ENCODE measurements at regions not wholly inside any gene's neighbourhood (a gene's known extent, or its start where the extent isn't known, plus 50 kb on each side); places are given as distances from the start of the nearest gene placed in this dataset.

DNA sequence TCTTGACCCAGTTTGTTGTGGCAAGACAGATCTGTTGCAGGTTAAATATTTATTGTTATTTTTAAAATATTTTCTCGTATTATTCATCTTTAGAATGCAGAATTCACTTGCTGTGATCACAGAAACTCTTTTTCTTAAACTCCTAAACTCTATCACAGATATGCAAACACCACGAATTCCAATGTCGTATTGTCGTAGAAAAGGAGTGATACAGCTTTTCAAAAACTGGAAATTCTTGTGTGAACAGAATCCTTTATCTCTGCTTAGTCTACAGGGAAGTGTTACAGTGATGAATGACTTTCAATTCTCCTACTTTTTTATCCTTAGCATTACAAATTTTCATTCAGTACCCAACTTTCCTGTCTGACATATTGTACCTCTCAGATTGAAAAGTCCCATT lies 1329.5 kb upstream of the B3GALT2 start:
- CTCF ChIA-PET, result no interaction called here
- Mint-ChIP-seq H3K4me3 (no peak overlapping the region), H3K27ac (no peak overlapping the region), H3K36me3 (ENCODE audit: low read depth) (no peaks in the 10 kb centered on the region), H3K4me1 (ENCODE audit: low read depth) (no peaks in the 10 kb centered on the region), H3K9me3 (peaks cover 6% of the 10 kb centered on the region), H3K27me3 (ENCODE audit: low read depth) (no peaks in the 10 kb centered on the region)
- intact Hi-C loops (cut with micrococcal nuclease), result no loop called here
- no peak for DNase-seq

- CTCF ChIA-PET, result no interaction called here
- Mint-ChIP-seq H3K4me3 (no peak overlapping the region), H3K27ac (no peak overlapping the region), H3K4me1 (ENCODE audit: low read depth) (no peaks in the 10 kb centered on the region), H3K36me3 (ENCODE audit: low read depth) (no peaks in the 10 kb centered on the region), H3K9me3 (peaks cover 11% of the 10 kb centered on the region), H3K27me3 (ENCODE audit: low read depth) (peaks cover 1% of the 10 kb centered on the region)
- DNase-seq, result no peak
- intact Hi-C loops (cut with micrococcal nuclease), result no loop called here
Measured at GRCh38 chr1:194512957-194513356, 1326.5 kb upstream of the B3GALT2 start.

GRCh38 chr1:194512345-194512744 lies 1325.9 kb upstream of the B3GALT2 start:
- no peak for DNase-seq
- Mint-ChIP-seq H3K36me3 (ENCODE audit: low read depth) (no peaks in the 10 kb centered on the region), H3K27ac (no peak overlapping the region), H3K4me3 (no peak overlapping the region), H3K27me3 (ENCODE audit: low read depth) (peaks cover 1% of the 10 kb centered on the region), H3K9me3 (peaks cover 11% of the 10 kb centered on the region), H3K4me1 (ENCODE audit: low read depth) (no peaks in the 10 kb centered on the region)
- intact Hi-C loops (cut with micrococcal nuclease), result no loop called here
- CTCF ChIA-PET, result no interaction called here

DNA sequence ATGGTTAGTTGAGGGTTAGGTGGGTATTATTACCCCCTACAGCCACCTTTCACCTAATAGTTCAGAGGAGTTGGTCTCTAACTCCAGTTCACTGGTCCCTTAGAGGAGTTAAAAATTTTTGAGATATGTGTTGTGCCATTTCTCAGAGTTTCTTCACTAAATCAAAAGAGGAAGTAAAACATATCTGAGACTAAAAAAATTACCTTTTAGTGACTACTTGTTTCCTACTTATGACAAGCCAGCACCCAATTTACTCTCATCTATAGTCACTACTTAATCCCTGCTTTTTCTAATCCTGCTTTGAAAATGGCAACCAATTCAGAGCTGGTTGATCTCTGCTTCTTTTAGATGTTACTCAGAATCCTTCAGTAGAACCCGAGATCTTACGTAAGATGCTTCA lies 1316.8 kb upstream of the B3GALT2 start:
- CTCF ChIA-PET, result no interaction called here
- H3K4me3 Mint-ChIP-seq, result no peak overlapping the region
- H3K4me1 Mint-ChIP-seq (ENCODE audit: low read depth), result no peaks in the 10 kb centered on the region
- no peak overlapping the region for H3K27ac Mint-ChIP-seq
- no peaks in the 10 kb centered on the region for H3K27me3 Mint-ChIP-seq (ENCODE audit: low read depth)
- no peaks in the 10 kb centered on the region for H3K36me3 Mint-ChIP-seq (ENCODE audit: low read depth)
- H3K9me3 Mint-ChIP-seq, result no peaks in the 10 kb centered on the region
- DNase-seq, result no peak
- intact Hi-C loops (cut with micrococcal nuclease), result no loop called here

- H3K27me3 Mint-ChIP-seq (ENCODE audit: low read depth), result no peaks in the 10 kb centered on the region
- no peaks in the 10 kb centered on the region for H3K4me1 Mint-ChIP-seq (ENCODE audit: low read depth)
- no peak overlapping the region for H3K27ac Mint-ChIP-seq
- H3K4me3 Mint-ChIP-seq, result no peak overlapping the region
- intact Hi-C loops (cut with micrococcal nuclease), result no loop called here
- no peak for DNase-seq
- H3K9me3 Mint-ChIP-seq, result peaks cover 10% of the 10 kb centered on the region
- no peaks in the 10 kb centered on the region for H3K36me3 Mint-ChIP-seq (ENCODE audit: low read depth)
- CTCF ChIA-PET, result no interaction called here
Measured at GRCh38 chr1:194495434-194495833, 1309.0 kb upstream of the B3GALT2 start.

DNA sequence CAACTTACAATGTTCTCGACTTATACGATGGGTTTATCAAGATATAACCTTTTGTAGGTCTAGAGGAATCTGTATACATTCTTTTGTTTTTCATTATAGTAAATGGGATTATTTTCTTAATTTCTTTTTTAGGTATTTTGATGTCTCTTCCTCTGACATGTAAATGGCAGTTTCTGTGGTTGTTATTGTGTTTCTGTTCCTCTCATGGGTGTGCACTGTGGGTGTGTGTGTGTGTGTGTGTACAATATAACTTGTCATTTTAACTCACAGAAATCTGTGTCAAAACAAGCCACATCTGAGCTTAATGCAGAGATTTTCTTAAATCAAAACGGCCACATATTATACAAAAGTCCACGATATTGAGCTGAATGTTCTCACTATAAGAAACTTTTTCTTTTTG lies 1300.8 kb upstream of the B3GALT2 start:
- intact Hi-C loops (cut with micrococcal nuclease), result no loop called here
- Mint-ChIP-seq H3K4me3 (no peak overlapping the region), H3K27me3 (ENCODE audit: low read depth) (no peaks in the 10 kb centered on the region), H3K4me1 (ENCODE audit: low read depth) (no peaks in the 10 kb centered on the region), H3K36me3 (ENCODE audit: low read depth) (no peaks in the 10 kb centered on the region), H3K27ac (no peak overlapping the region), H3K9me3 (no peaks in the 10 kb centered on the region)
- CTCF ChIA-PET, result no interaction called here
- DNase-seq, result no peak

DNA sequence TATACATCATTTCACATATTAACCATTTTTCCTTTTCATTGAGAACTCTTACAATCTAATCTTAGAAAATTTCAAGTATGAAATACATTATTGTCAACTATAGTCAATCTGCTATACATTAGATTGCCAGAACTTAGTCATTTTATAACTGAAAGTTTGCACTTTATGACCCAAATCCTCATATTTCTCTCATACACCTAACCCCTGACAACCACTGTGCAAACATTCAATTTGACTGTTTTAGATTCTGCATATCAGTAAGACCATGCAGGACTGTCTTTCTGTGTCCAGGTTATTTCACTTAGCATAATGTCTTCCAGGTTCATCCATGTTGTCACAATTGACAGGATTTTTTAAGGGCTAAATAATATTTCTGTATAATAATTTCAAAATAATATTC lies 1299.0 kb upstream of the B3GALT2 start:
- CTCF ChIA-PET, result no interaction called here
- H3K36me3 Mint-ChIP-seq (ENCODE audit: low read depth), result no peaks in the 10 kb centered on the region
- H3K27ac Mint-ChIP-seq, result no peak overlapping the region
- H3K9me3 Mint-ChIP-seq, result no peaks in the 10 kb centered on the region
- H3K4me1 Mint-ChIP-seq (ENCODE audit: low read depth), result no peaks in the 10 kb centered on the region
- no peaks in the 10 kb centered on the region for H3K27me3 Mint-ChIP-seq (ENCODE audit: low read depth)
- H3K4me3 Mint-ChIP-seq, result no peak overlapping the region
- intact Hi-C loops (cut with micrococcal nuclease), result no loop called here
- DNase-seq, result no peak

DNA sequence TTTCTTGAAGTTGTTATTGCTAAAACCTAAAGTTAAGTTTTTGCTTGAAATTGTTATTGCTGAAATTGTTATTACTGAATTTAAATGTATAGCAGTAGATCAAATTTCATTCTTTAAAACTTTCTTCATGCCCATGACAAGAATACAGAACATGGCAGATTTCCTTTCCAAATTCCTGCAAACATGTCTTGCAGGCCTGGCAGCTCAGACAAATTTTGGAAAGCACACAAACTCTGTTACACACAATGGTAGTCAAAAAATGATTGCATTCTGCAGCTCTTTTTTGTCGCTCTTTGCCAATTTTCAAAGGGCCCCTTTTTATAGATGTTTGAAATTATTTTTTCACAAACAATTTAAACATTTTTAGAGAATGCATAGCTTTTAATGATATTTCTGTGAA lies 1292.3 kb upstream of the B3GALT2 start:
- Mint-ChIP-seq H3K4me1 (ENCODE audit: low read depth) (no peaks in the 10 kb centered on the region), H3K27me3 (ENCODE audit: low read depth) (no peaks in the 10 kb centered on the region), H3K9me3 (no peaks in the 10 kb centered on the region), H3K4me3 (no peak overlapping the region), H3K27ac (no peak overlapping the region), H3K36me3 (ENCODE audit: low read depth) (no peaks in the 10 kb centered on the region)
- no peak for DNase-seq
- intact Hi-C loops (cut with micrococcal nuclease), result no loop called here
- CTCF ChIA-PET, result no interaction called here

DNA sequence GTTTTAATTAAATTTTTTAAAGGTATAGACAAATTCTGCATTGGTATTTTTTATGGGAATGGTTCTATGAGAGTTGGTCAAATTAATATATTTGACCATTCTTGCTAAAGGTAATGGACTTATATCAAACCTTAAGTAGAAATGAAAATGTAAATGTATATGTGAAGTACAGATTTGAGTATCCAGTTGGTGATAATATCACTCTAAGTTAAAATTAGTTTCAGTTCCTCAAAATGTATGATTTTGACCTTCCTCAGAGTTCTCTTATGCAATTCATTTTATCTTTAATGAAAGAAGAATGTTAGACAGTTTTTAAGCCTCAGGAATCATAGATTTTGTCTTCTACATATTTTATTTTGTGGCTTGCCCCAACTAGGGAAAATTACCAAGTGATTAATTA lies 1291.5 kb upstream of the B3GALT2 start:
- DNase-seq, result no peak
- Mint-ChIP-seq H3K9me3 (no peaks in the 10 kb centered on the region), H3K4me3 (no peak overlapping the region), H3K4me1 (ENCODE audit: low read depth) (no peaks in the 10 kb centered on the region), H3K36me3 (ENCODE audit: low read depth) (no peaks in the 10 kb centered on the region), H3K27ac (no peak overlapping the region), H3K27me3 (ENCODE audit: low read depth) (no peaks in the 10 kb centered on the region)
- intact Hi-C loops (cut with micrococcal nuclease), result no loop called here
- CTCF ChIA-PET, result no interaction called here

GRCh38 chr1:194476872-194477271 lies 1290.5 kb upstream of the B3GALT2 start:
- Mint-ChIP-seq H3K4me1 (ENCODE audit: low read depth) (no peaks in the 10 kb centered on the region), H3K9me3 (no peaks in the 10 kb centered on the region), H3K27me3 (ENCODE audit: low read depth) (peaks cover 2% of the 10 kb centered on the region), H3K27ac (no peak overlapping the region), H3K4me3 (no peak overlapping the region), H3K36me3 (ENCODE audit: low read depth) (no peaks in the 10 kb centered on the region)
- intact Hi-C loops (cut with micrococcal nuclease), result no loop called here
- CTCF ChIA-PET, result no interaction called here
- no peak for DNase-seq

DNA sequence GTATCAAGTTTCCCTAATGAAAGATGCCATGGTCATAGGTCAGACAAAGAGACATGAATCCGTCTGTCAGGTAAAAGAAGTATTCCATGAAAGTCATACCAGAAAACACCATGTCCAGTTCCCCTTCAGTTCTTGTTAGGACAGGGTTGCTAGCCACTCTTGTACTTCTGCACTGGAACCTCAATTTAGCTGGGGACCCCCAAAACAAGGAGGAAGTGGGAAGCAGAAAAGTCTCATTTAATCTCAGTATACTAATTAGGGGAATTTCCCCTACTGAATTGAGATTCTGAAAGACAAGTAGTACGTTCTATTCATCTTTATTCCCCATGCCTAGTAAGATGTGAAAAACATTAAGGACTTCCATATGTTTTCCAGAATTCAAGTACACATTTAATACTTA lies 1289.9 kb upstream of the B3GALT2 start:
- CTCF ChIA-PET, result no interaction called here
- Mint-ChIP-seq H3K27me3 (ENCODE audit: low read depth) (peaks cover 3% of the 10 kb centered on the region), H3K4me1 (ENCODE audit: low read depth) (no peaks in the 10 kb centered on the region), H3K4me3 (no peak overlapping the region), H3K36me3 (ENCODE audit: low read depth) (no peaks in the 10 kb centered on the region), H3K9me3 (no peaks in the 10 kb centered on the region), H3K27ac (no peak overlapping the region)
- intact Hi-C loops (cut with micrococcal nuclease), result no loop called here
- DNase-seq, result no peak

DNA sequence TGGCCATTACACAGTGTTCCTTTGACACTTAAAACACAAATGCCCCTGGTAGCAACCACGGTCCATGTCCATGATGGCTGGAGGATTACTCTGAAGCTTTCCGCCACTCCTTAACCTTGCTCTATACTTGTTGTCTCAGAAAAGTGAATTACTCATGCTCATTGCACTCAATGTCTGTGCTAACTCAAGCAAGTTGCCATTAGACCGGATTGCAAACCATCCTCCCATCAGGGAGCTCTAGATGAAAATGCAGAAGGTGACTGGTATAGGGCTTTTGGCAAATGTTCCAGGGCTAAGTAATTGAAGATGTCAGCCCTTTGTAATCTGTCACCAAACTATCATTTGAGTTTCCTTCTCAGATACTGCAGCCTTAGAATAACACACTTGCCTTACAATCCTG lies 1288.3 kb upstream of the B3GALT2 start:
- H3K27me3 Mint-ChIP-seq (ENCODE audit: low read depth), result peaks cover 5% of the 10 kb centered on the region
- CTCF ChIA-PET, result no interaction called here
- H3K36me3 Mint-ChIP-seq (ENCODE audit: low read depth), result no peaks in the 10 kb centered on the region
- intact Hi-C loops (cut with micrococcal nuclease), result no loop called here
- no peak overlapping the region for H3K27ac Mint-ChIP-seq
- no peaks in the 10 kb centered on the region for H3K4me1 Mint-ChIP-seq (ENCODE audit: low read depth)
- no peak overlapping the region for H3K4me3 Mint-ChIP-seq
- no peaks in the 10 kb centered on the region for H3K9me3 Mint-ChIP-seq
- no peak for DNase-seq

DNA sequence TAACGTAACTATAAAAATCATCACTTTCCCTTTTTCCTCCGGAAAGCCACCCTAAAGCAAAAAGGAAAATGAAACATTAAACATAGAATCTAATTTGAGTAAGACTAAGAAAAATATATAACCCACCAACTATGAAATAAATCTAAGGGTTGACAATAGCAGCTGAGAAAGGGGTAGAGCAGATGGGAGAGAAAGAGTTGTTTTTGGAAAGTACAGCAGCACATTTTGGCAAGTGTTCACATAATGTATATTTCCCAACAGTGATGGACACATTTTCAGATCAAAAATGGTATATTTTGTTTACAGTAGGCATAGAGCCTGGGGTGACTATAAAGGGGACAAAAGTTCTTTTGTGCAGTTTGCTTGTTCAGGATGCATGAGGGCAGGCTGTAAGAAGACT lies 1287.4 kb upstream of the B3GALT2 start:
- Mint-ChIP-seq H3K4me1 (ENCODE audit: low read depth) (no peaks in the 10 kb centered on the region), H3K9me3 (no peaks in the 10 kb centered on the region), H3K36me3 (ENCODE audit: low read depth) (no peaks in the 10 kb centered on the region), H3K27me3 (ENCODE audit: low read depth) (peaks cover 5% of the 10 kb centered on the region), H3K4me3 (no peak overlapping the region), H3K27ac (no peak overlapping the region)
- no peak for DNase-seq
- intact Hi-C loops (cut with micrococcal nuclease), result no loop called here
- CTCF ChIA-PET, result no interaction called here

- DNase-seq, result no peak
- CTCF ChIA-PET, result no interaction called here
- intact Hi-C loops (cut with micrococcal nuclease), result no loop called here
- H3K9me3 Mint-ChIP-seq, result no peaks in the 10 kb centered on the region
- no peaks in the 10 kb centered on the region for H3K4me1 Mint-ChIP-seq (ENCODE audit: low read depth)
- no peaks in the 10 kb centered on the region for H3K36me3 Mint-ChIP-seq (ENCODE audit: low read depth)
- H3K27me3 Mint-ChIP-seq (ENCODE audit: low read depth), result peaks cover 5% of the 10 kb centered on the region
- no peak overlapping the region for H3K27ac Mint-ChIP-seq
- no peak overlapping the region for H3K4me3 Mint-ChIP-seq
Measured at GRCh38 chr1:194469282-194469681, 1282.9 kb upstream of the B3GALT2 start.
